ENCODE measurements at regions not wholly inside any gene's neighbourhood (a gene's known extent, or its start where the extent isn't known, plus 50 kb on each side); places are given as distances from the start of the nearest gene placed in this dataset.

DNA sequence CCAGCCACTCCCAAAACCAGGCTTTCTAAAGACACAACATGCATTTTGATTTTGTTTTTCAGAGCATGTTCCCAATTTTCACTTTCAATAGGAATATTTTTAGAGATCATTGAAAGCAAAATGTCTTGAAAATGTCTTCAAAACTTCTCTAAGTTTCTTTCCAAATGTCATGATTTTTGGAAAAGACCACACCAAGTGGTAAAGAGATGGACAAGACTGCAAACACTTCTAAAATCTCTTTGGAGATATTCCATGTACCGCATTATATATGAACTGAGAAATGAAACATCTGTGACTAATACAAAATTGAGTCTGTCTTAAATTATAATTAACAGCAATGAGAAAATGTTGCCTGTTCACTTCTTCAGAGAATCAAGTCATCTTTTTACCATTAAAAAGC, 418.0 kb upstream of the PKN2 start:
- no peaks in the 10 kb centered on the region for H3K4me1 ChIP-seq
- no peaks in the 10 kb centered on the region for H3K9me3 ChIP-seq
- TF ChIP-seq, protein P1, sequence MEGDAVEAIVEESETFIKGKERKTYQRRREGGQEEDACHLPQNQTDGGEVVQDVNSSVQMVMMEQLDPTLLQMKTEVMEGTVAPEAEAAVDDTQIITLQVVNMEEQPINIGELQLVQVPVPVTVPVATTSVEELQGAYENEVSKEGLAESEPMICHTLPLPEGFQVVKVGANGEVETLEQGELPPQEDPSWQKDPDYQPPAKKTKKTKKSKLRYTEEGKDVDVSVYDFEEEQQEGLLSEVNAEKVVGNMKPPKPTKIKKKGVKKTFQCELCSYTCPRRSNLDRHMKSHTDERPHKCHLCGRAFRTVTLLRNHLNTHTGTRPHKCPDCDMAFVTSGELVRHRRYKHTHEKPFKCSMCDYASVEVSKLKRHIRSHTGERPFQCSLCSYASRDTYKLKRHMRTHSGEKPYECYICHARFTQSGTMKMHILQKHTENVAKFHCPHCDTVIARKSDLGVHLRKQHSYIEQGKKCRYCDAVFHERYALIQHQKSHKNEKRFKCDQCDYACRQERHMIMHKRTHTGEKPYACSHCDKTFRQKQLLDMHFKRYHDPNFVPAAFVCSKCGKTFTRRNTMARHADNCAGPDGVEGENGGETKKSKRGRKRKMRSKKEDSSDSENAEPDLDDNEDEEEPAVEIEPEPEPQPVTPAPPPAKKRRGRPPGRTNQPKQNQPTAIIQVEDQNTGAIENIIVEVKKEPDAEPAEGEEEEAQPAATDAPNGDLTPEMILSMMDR (IDR thresholded peaks at IDR 0.05) = no peak
- TF ChIP-seq POLR2A (IDR thresholded peaks at IDR 0.05) (no peak), EP300 (IDR thresholded peaks at IDR 0.05) (no peak)
- no peak for DNase-seq (ENCODE audit: low spot score in 2 of 2)
- H3K36me3 ChIP-seq = no peaks in the 10 kb centered on the region
- no peak overlapping the region for H3K27ac ChIP-seq
- WGBS, 2 donors = 78 to 93% methylated on average over 1 of the region's 1 CpG
- H3K4me3 ChIP-seq = no peak overlapping the region
- H3K27me3 ChIP-seq = no peaks in the 10 kb centered on the region

DNA sequence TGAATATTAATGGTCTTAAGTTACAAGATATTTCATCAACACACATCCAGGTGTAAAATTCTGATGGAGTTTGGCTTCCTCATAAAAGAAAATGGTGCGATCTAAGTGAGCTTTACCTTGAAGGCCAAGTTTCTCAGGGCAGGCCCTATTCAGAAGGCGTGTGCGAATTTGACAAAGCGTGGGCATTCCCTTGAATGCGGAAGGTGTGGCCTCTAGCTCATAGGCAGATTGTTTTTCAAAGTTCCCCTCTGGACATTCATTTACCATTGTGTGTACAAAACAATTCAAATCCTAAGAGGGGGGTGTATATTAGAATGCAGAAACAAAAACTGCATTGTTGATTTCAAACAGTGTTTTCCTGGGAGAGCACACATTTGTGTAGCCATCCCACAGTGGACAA, 411.9 kb upstream of the PKN2 start:
- no peak overlapping the region for H3K4me3 ChIP-seq
- H3K27ac ChIP-seq = no peak overlapping the region
- no peaks in the 10 kb centered on the region for H3K36me3 ChIP-seq
- no peaks in the 10 kb centered on the region for H3K27me3 ChIP-seq
- DNase-seq (ENCODE audit: low spot score in 2 of 2) = no peak
- no peaks in the 10 kb centered on the region for H3K9me3 ChIP-seq
- 77 to 80% methylated on average over 5 of the region's 5 CpGs for WGBS, 2 donors
- H3K4me1 ChIP-seq = no peaks in the 10 kb centered on the region
- TF ChIP-seq EP300 (IDR thresholded peaks at IDR 0.05) (no peak), POLR2A (IDR thresholded peaks at IDR 0.05) (no peak)
- TF ChIP-seq, protein P1 (IDR thresholded peaks at IDR 0.05) = no peak

DNA sequence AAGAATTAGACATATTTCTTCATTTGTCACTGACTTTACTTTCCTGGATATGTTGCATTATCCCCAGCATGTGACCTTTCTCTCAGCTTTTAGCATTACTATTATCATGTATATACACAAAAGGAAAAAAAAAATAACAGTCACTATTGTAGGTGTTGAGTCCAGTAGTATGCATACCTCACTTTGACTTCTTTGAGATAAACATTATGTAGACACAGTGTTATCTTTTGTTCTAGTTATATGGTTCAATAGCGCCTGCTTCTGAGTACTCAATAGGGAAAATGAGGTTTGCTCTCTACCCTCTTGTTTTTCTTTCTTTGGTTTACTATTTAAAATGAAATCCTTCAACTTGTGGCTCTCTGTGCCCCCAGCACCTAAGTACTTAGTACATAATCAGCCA, 409.6 kb upstream of the PKN2 start:
- no peaks in the 10 kb centered on the region for H3K4me1 ChIP-seq
- H3K4me3 ChIP-seq = no peak overlapping the region
- H3K9me3 ChIP-seq = no peaks in the 10 kb centered on the region
- H3K27me3 ChIP-seq = no peaks in the 10 kb centered on the region
- TF ChIP-seq, protein P1 (IDR thresholded peaks at IDR 0.05) = no peak
- TF ChIP-seq EP300 (IDR thresholded peaks at IDR 0.05) = no peak
- no peak for TF ChIP-seq POLR2A (IDR thresholded peaks at IDR 0.05)
- H3K27ac ChIP-seq = no peak overlapping the region
- H3K36me3 ChIP-seq = no peaks in the 10 kb centered on the region
- WGBS, 2 donors = 81 to 92% methylated on average over 1 of the region's 1 CpG
- no peak for DNase-seq (ENCODE audit: low spot score in 2 of 2)

DNA sequence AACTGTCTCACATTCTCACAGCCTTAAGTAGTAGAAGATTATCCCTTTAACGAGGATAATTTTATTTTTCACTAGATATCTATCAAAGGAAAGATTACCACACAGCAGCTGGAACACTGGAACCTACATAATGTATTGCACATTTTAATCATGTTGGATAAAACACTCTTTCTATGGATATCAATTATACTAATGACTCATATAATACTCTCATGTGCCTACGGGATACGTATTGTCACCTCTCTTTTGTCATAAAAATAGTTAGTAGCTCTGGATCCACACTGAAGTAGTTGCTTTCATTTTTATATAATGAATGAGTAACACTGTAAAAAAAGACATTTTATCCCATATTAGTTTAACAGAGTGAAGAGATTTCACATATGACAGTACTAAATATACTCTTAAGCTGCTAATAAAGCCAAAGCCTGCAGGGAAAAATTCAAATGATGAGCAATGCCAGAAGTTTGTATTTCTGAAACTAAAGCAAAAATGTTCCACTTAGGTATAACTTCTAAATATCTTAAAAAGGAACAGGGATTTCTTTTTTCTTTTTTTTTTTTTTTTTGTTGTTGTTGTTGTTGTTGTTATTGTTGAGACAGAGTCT, 408.7 kb upstream of the PKN2 start:
- no peak for TF ChIP-seq EP300 (IDR thresholded peaks at IDR 0.05)
- TF ChIP-seq, protein P1 (IDR thresholded peaks at IDR 0.05) = no peak
- no peak for TF ChIP-seq POLR2A (IDR thresholded peaks at IDR 0.05)
- DNase-seq (ENCODE audit: low spot score in 2 of 2) = no peak
- H3K27ac ChIP-seq = no peak overlapping the region
- H3K9me3 ChIP-seq = no peaks in the 10 kb centered on the region
- WGBS, 2 donors = 89 to 90% methylated on average over 3 of the region's 3 CpGs
- no peak overlapping the region for H3K4me3 ChIP-seq
- no peaks in the 10 kb centered on the region for H3K36me3 ChIP-seq
- no peaks in the 10 kb centered on the region for H3K27me3 ChIP-seq
- no peaks in the 10 kb centered on the region for H3K4me1 ChIP-seq

DNA sequence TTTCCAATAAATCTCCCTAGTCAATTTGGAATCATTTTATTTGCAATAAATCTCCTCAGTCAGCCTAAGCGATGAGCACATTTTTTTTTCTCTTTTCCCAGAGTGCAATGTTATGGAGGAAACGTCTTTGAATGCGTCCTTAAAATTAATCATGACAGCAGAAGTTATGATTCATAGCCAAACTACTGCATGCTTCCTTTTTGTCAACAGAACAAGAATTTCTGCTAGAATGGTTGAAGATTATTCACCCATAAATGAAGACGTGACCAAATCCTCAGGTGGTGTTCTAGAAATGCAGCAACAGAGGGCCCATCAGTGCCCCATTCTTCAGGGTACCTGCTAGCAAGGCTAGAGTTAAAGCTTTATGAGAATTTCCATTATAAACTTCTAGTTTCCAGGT, 407.9 kb upstream of the PKN2 start:
- Histone ChIP-seq H3K9me3 (no peaks in the 10 kb centered on the region), H3K4me1 (no peaks in the 10 kb centered on the region), H3K27ac (no peak overlapping the region), H3K36me3 (no peaks in the 10 kb centered on the region), H3K27me3 (no peaks in the 10 kb centered on the region), H3K4me3 (no peak overlapping the region)
- WGBS, 2 donors = 57 to 66% methylated on average over 4 of the region's 4 CpGs
- DNase-seq (ENCODE audit: low spot score in 2 of 2) = no peak
- TF ChIP-seq POLR2A (IDR thresholded peaks at IDR 0.05) (no peak), EP300 (IDR thresholded peaks at IDR 0.05) (no peak)
- TF ChIP-seq, protein P1 (IDR thresholded peaks at IDR 0.05) = no peak
